GM12878 (cell line): ENCODE measurements at regions not wholly inside any gene's neighbourhood (a gene's known extent, or its start where the extent isn't known, plus 50 kb on each side); places are given as distances from the start of the nearest gene placed in this dataset.

Source experiments
- ATAC-seq: fragments of 200-7000 bp; cut with Tn5 transposase; 3 replicates; pipeline ENCODE4 v1.9.1; 2020; ENCODE audit warnings: mild to moderate bottlenecking, moderate library complexity
- BruUV-seq: library from RNA; stranded (reverse); fragments of 400-500 nt; replicated peaks from 2 replicates; lab custom pipeline; 2021; lab: Mats Ljungman, UMichigan
- CTCF ChIA-PET: fragments of 300-600 bp; sonication (Branson Sonifier 250); formaldehyde crosslinking; extraction: SDS; loops from one replicate; lab custom pipeline; 2021; ENCODE audit warnings: inconsistent platforms; lab: Yijun Ruan, JAX
- POLR2A ChIA-PET: fragments of 350-600 bp; formaldehyde crosslinking; extraction: SDS; loops from one replicate; lab custom pipeline; 2021; ENCODE audit warnings: inconsistent platforms; lab: Charles Lee
- RAD21 ChIA-PET: fragments of 300-600 bp; sonication (Branson Sonifier 250); formaldehyde crosslinking; loops from one replicate; lab custom pipeline; 2023; ENCODE audit warnings: antibody characterized with exemption; ENCODE audit not compliant: unreplicated experiment; lab: Charles Lee
- SMC1A ChIA-PET: fragments of 300-600 bp; sonication (Branson Sonifier 250); formaldehyde crosslinking; loops from one replicate; lab custom pipeline; 2023; ENCODE audit not compliant: unreplicated experiment, uncharacterized antibody; lab: Charles Lee
- DNase-seq: peaks from one replicate; pipeline ENCODE4 v3.0.0-alpha.2; 2011; ENCODE audit warnings: low read depth, low spot score
- FAIRE-seq: peaks from 3 replicates; lab custom pipeline; 2011; peaks lifted over from hg19 to GRCh38; lab: Jason Lieb, UNC
- H2AFZ ChIP-seq: 2 replicates; pipeline ENCODE4 v1.6.0; 2011; ENCODE audit warnings: low read depth, low read length, control low read depth; ENCODE audit not compliant: control insufficient read depth
- H3K27ac ChIP-seq: 2 replicates; pipeline ENCODE4 v1.5.1; 2011; ENCODE audit warnings: control low read depth; ENCODE audit not compliant: control insufficient read depth, insufficient read depth
- H3K27me3 ChIP-seq, 2 experiments: replicated peaks in 1 of 2; 2 replicates each; pipeline versions ENCODE4 v1.6.0 to v1.6.1; 2011; ENCODE audit warnings: low read length in 1 of 2; ENCODE audit not compliant: control insufficient read depth in 2 of 2, insufficient read depth in 2 of 2
- H3K36me3 ChIP-seq, 2 experiments: 2 replicates each; pipeline ENCODE4 v1.5.1; 2011; ENCODE audit warnings: low read length in 1 of 2; ENCODE audit not compliant: control insufficient read depth in 2 of 2, insufficient read depth in 2 of 2
- H3K4me1 ChIP-seq: 2 replicates; pipeline ENCODE4 v1.6.1; 2011; ENCODE audit warnings: mild to moderate bottlenecking, low read length, moderate library complexity, mixed read lengths; ENCODE audit not compliant: control insufficient read depth, insufficient read depth
- H3K4me2 ChIP-seq: 2 replicates; pipeline ENCODE4 v1.6.0; 2011; ENCODE audit warnings: control low read depth; ENCODE audit not compliant: control insufficient read depth, insufficient read depth
- H3K4me3 ChIP-seq: fragments of 200-600 bp; sonication (generic); 2 replicates; pipeline ENCODE4 v1.5.1; 2016
- H3K79me2 ChIP-seq: 2 replicates; pipeline ENCODE4 v1.6.0; 2011; ENCODE audit warnings: low read length; ENCODE audit not compliant: control insufficient read depth, insufficient read depth
- H3K9ac ChIP-seq: 2 replicates; pipeline ENCODE4 v1.8.0; 2011; ENCODE audit warnings: low read length, control low read depth, mixed read lengths; ENCODE audit not compliant: control insufficient read depth, insufficient read depth
- H3K9me3 ChIP-seq: replicated peaks from 3 replicates; pipeline ENCODE4 v1.5.1; 2011; ENCODE audit warnings: mild to moderate bottlenecking, low read length; ENCODE audit not compliant: control insufficient read depth, insufficient read depth
- H4K20me1 ChIP-seq: 2 replicates; pipeline ENCODE4 v1.6.0; 2011; ENCODE audit not compliant: control insufficient read depth, insufficient read depth
- BCL11A ChIP-seq: IDR thresholded peaks from 2 replicates; pipeline ENCODE4 v1.6.1; 2011; ENCODE audit warnings: low read depth, low read length
- CHD4 ChIP-seq: fragments of 200-600 bp; sonication (generic); IDR thresholded peaks from 2 replicates; pipeline ENCODE4 v1.6.1; 2016; ENCODE audit warnings: mild to moderate bottlenecking
- SMARCA5 ChIP-seq: fragments of 450-650 bp; IDR thresholded peaks from 2 replicates; pipeline ENCODE4 v1.6.1; 2017; ENCODE audit warnings: mild to moderate bottlenecking
- SMC3 ChIP-seq: IDR thresholded peaks from 2 replicates; pipeline ENCODE4 v1.6.1; 2011; ENCODE audit warnings: low read length, improper control_type of control experiment, borderline replicate concordance
- SREBF2 ChIP-seq: IDR thresholded peaks from 2 replicates; pipeline ENCODE4 v1.6.1; 2012; ENCODE audit warnings: mild to moderate bottlenecking, low read length
- whole genome bisulfite sequencing: methylation state at CpG from one replicate; pipeline ENCODE4 v1.1.6; 2016; ENCODE audit warnings: low lambda C conversion rate; ENCODE audit not compliant: insufficient replicate concordance, insufficient coverage; ENCODE audit errors: missing lambda C conversion rate; 5-methylcytosine and 5-hydroxymethylcytosine counted together
- in situ Hi-C: fragments of 300-500 bp; cut with MboI; formaldehyde crosslinking; loops from 9 replicates; pipeline ENCODE4 v1.14.3; 2018; ENCODE audit warnings: mixed read lengths
- intact Hi-C: fragments of 100-400 bp; cut with micrococcal nuclease; formaldehyde crosslinking; loops from one replicate; pipeline ENCODE4 v1.14.2; 2022; ENCODE audit not compliant: unreplicated experiment
- TF ChIP-seq, protein P1 (sequence below): fragments of 450-650 bp; IDR thresholded peaks from 2 replicates; pipeline ENCODE4 v1.6.1; 2018; ENCODE audit warnings: borderline replicate concordance, mild to moderate bottlenecking; ENCODE audit not compliant: partially characterized antibody
- TF ChIP-seq, protein P2 (sequence below): fragments of 450-650 bp; formaldehyde crosslinking; IDR thresholded peaks from 2 replicates; pipeline ENCODE4 v1.4.0; 2020; ENCODE audit warnings: mild to moderate bottlenecking, moderate library complexity
- TF ChIP-seq, protein P3 (sequence below): fragments of 450-650 bp; IDR thresholded peaks from 2 replicates; pipeline ENCODE4 v1.6.1; 2017; ENCODE audit warnings: borderline replicate concordance
- TF ChIP-seq, protein P4 (sequence below): fragments of 150-350 bp; IDR thresholded peaks from 2 replicates; pipeline ENCODE4 v1.6.1; 2016; ENCODE audit warnings: low read depth, low read length

DNA sequence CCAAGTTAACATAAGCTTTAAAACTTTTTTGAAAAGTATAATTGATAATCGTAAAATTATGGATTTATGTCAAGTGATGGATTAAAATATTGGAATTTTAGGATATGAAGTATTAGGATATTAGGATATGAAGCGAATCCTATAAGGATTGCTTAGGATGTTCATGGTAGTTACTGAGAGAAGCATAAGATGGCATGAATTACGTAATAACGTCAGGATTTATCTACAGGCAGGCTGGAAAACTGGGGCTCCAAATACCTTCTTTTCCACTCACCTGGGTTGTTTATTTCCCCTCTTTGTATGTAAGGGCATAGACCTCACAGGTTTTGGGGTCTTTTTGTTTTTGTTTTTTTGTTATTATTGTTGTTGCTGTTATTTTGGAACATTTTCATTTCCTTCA is 65.2 kb upstream of the TMEM33 start:
- Histone ChIP-seq H3K36me3 (no peaks in the 10 kb centered on the region), H3K4me3 (no peak overlapping the region), H4K20me1 (no peaks in the 10 kb centered on the region), H3K27me3 (peaks cover 17 to 20% of the 10 kb centered on the region in 2 experiments), H3K27ac (no peak overlapping the region), H3K9me3 (no peaks in the 10 kb centered on the region), H3K4me1 (no peaks in the 10 kb centered on the region), H3K9ac (no peak overlapping the region), H3K4me2 (no peak overlapping the region), H2AFZ (no peak overlapping the region), H3K79me2 (no peaks in the 10 kb centered on the region)
- CTCF ChIA-PET, result interaction anchor here (1.1 kb wide), 1 partner anchor 18 kb away, joined by 3 read pairs; no protein-coding TSS in a partner anchor
- SMC1A ChIA-PET, result interaction anchor here (1.3 kb wide), 1 partner anchor 11 kb away, joined by 3 read pairs; no protein-coding TSS in a partner anchor
- in situ Hi-C loops, result no loop called here
- intact Hi-C loops, result no loop called here
- DNase-seq (no peak), FAIRE-seq (no peak), ATAC-seq (no peak)
- WGBS, result 29% methylated on average over 4 of the region's 4 CpGs
- RAD21 ChIA-PET, result no interaction called here
- TF ChIP-seq, protein P1, sequence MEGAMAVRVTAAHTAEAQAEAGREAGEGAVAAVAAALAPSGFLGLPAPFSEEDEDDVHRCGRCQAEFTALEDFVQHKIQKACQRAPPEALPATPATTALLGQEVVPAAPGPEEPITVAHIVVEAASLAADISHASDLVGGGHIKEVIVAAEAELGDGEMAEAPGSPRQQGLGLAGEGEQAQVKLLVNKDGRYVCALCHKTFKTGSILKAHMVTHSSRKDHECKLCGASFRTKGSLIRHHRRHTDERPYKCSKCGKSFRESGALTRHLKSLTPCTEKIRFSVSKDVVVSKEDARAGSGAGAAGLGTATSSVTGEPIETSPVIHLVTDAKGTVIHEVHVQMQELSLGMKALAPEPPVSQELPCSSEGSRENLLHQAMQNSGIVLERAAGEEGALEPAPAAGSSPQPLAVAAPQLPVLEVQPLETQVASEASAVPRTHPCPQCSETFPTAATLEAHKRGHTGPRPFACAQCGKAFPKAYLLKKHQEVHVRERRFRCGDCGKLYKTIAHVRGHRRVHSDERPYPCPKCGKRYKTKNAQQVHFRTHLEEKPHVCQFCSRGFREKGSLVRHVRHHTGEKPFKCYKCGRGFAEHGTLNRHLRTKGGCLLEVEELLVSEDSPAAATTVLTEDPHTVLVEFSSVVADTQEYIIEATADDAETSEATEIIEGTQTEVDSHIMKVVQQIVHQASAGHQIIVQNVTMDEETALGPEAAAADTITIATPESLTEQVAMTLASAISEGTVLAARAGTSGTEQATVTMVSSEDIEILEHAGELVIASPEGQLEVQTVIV, result no peak
- TF ChIP-seq, protein P2, sequence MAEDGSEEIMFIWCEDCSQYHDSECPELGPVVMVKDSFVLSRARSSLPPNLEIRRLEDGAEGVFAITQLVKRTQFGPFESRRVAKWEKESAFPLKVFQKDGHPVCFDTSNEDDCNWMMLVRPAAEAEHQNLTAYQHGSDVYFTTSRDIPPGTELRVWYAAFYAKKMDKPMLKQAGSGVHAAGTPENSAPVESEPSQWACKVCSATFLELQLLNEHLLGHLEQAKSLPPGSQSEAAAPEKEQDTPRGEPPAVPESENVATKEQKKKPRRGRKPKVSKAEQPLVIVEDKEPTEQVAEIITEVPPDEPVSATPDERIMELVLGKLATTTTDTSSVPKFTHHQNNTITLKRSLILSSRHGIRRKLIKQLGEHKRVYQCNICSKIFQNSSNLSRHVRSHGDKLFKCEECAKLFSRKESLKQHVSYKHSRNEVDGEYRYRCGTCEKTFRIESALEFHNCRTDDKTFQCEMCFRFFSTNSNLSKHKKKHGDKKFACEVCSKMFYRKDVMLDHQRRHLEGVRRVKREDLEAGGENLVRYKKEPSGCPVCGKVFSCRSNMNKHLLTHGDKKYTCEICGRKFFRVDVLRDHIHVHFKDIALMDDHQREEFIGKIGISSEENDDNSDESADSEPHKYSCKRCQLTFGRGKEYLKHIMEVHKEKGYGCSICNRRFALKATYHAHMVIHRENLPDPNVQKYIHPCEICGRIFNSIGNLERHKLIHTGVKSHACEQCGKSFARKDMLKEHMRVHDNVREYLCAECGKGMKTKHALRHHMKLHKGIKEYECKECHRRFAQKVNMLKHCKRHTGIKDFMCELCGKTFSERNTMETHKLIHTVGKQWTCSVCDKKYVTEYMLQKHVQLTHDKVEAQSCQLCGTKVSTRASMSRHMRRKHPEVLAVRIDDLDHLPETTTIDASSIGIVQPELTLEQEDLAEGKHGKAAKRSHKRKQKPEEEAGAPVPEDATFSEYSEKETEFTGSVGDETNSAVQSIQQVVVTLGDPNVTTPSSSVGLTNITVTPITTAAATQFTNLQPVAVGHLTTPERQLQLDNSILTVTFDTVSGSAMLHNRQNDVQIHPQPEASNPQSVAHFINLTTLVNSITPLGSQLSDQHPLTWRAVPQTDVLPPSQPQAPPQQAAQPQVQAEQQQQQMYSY (CRISPR knock-in tag), result no peak
- TF ChIP-seq SMC3, result no peak
- TF ChIP-seq CHD4, result no peak
- TF ChIP-seq, protein P3, sequence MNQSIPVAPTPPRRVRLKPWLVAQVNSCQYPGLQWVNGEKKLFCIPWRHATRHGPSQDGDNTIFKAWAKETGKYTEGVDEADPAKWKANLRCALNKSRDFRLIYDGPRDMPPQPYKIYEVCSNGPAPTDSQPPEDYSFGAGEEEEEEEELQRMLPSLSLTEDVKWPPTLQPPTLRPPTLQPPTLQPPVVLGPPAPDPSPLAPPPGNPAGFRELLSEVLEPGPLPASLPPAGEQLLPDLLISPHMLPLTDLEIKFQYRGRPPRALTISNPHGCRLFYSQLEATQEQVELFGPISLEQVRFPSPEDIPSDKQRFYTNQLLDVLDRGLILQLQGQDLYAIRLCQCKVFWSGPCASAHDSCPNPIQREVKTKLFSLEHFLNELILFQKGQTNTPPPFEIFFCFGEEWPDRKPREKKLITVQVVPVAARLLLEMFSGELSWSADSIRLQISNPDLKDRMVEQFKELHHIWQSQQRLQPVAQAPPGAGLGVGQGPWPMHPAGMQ, result no peak
- TF ChIP-seq SREBF2, result no peak
- no peak for TF ChIP-seq BCL11A
- TF ChIP-seq, protein P4, sequence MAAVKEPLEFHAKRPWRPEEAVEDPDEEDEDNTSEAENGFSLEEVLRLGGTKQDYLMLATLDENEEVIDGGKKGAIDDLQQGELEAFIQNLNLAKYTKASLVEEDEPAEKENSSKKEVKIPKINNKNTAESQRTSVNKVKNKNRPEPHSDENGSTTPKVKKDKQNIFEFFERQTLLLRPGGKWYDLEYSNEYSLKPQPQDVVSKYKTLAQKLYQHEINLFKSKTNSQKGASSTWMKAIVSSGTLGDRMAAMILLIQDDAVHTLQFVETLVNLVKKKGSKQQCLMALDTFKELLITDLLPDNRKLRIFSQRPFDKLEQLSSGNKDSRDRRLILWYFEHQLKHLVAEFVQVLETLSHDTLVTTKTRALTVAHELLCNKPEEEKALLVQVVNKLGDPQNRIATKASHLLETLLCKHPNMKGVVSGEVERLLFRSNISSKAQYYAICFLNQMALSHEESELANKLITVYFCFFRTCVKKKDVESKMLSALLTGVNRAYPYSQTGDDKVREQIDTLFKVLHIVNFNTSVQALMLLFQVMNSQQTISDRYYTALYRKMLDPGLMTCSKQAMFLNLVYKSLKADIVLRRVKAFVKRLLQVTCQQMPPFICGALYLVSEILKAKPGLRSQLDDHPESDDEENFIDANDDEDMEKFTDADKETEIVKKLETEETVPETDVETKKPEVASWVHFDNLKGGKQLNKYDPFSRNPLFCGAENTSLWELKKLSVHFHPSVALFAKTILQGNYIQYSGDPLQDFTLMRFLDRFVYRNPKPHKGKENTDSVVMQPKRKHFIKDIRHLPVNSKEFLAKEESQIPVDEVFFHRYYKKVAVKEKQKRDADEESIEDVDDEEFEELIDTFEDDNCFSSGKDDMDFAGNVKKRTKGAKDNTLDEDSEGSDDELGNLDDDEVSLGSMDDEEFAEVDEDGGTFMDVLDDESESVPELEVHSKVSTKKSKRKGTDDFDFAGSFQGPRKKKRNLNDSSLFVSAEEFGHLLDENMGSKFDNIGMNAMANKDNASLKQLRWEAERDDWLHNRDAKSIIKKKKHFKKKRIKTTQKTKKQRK, result no peak
- TF ChIP-seq SMARCA5, result no peak
- POLR2A ChIA-PET, result no interaction called here
- no TSS peak for BruUV-seq
